Activated naive CD8-positive, alpha-beta T cell treated with anti-CD3 and anti-CD28 coated beads, Interleukin-2, amount 50 U/mL, for 24 hours (primary cell): ENCODE measurements at regions not wholly inside any gene's neighbourhood (a gene's known extent, or its start where the extent isn't known, plus 50 kb on each side); places are given as distances from the start of the nearest gene placed in this dataset.
"Not testable (repeated sequence)": the region's sequence is repeated elsewhere in the genome, so short reads cannot be mapped to it uniquely, and the experiment has no call there.

ENCODE experiments used
- ATAC-seq: fragments of 150-1000 bp; cut with Tn5 transposase; one replicate; pipeline ENCODE4 v1.10.0; 2021
- DNase-seq: peaks from one replicate; pipeline ENCODE4 v3.0.0; 2021
- H3K27ac Mint-ChIP-seq: one replicate; pipeline ENCODE4 v1.8.0; 2021; ENCODE audit warnings: mild to moderate bottlenecking, mixed read lengths
- H3K27me3 Mint-ChIP-seq: one replicate; pipeline ENCODE4 v1.8.0; 2021; ENCODE audit warnings: mixed read lengths
- H3K36me3 Mint-ChIP-seq: one replicate; pipeline ENCODE4 v1.8.0; 2021; ENCODE audit warnings: low read depth, mixed read lengths
- H3K4me1 Mint-ChIP-seq: one replicate; pipeline ENCODE4 v1.8.0; 2021; ENCODE audit warnings: mixed read lengths
- H3K4me3 Mint-ChIP-seq: one replicate; pipeline ENCODE4 v1.8.0; 2021; ENCODE audit warnings: mild to moderate bottlenecking, moderate library complexity, mixed read lengths
- H3K9me3 Mint-ChIP-seq: one replicate; pipeline ENCODE4 v1.8.0; 2021; ENCODE audit warnings: mixed read lengths

- H3K4me1 Mint-ChIP-seq, H3K36me3 Mint-ChIP-seq, H3K27ac Mint-ChIP-seq, DNase-seq, H3K27me3 Mint-ChIP-seq, ATAC-seq, H3K9me3 Mint-ChIP-seq, H3K4me3 Mint-ChIP-seq: not testable (repeated sequence)
These were observed 1447.2 kb downstream of the RAPGEF2 start for GRCh38 chr4:160549951-160550519.

GRCh38 chr4:160562661-160563060 lies 1459.8 kb downstream of the RAPGEF2 start:
- no peak for DNase-seq
- ATAC-seq = no peak
- H3K9me3 Mint-ChIP-seq = no peaks in the 10 kb centered on the region
- H3K27ac Mint-ChIP-seq = no peak overlapping the region
- no peak overlapping the region for H3K4me3 Mint-ChIP-seq
- H3K4me1 Mint-ChIP-seq = no peaks in the 10 kb centered on the region
- H3K27me3 Mint-ChIP-seq = no peaks in the 10 kb centered on the region
- no peaks in the 10 kb centered on the region for H3K36me3 Mint-ChIP-seq

GRCh38 chr4:160563552-160564282 lies 1460.8 kb downstream of the RAPGEF2 start:
- Mint-ChIP-seq H3K36me3 (no peaks in the 10 kb centered on the region), H3K9me3 (no peaks in the 10 kb centered on the region)
- ATAC-seq = no peak

GRCh38 chr4:160567634-160568033 lies 1464.8 kb downstream of the RAPGEF2 start:
- Mint-ChIP-seq H3K4me1 (no peaks in the 10 kb centered on the region), H3K9me3 (peaks cover 5% of the 10 kb centered on the region), H3K27me3 (no peaks in the 10 kb centered on the region), H3K27ac (no peak overlapping the region), H3K4me3 (no peak overlapping the region), H3K36me3 (no peaks in the 10 kb centered on the region)
- no peak for DNase-seq
- no peak for ATAC-seq

More at GRCh38 chr4:160563552-160564282, 1460.8 kb downstream of the RAPGEF2 start:
- no peaks in the 10 kb centered on the region for H3K27me3 Mint-ChIP-seq
- no peak overlapping the region for H3K4me3 Mint-ChIP-seq
- H3K4me1 Mint-ChIP-seq = no peaks in the 10 kb centered on the region
- no peak for DNase-seq
- no peak overlapping the region for H3K27ac Mint-ChIP-seq

- Mint-ChIP-seq H3K9me3 (peaks cover 9% of the 10 kb centered on the region), H3K4me3 (no peak overlapping the region), H3K27ac (no peak overlapping the region), H3K36me3 (no peaks in the 10 kb centered on the region), H3K4me1 (no peaks in the 10 kb centered on the region), H3K27me3 (no peaks in the 10 kb centered on the region)
- ATAC-seq (no peak), DNase-seq (no peak)
These were observed 1467.4 kb downstream of the RAPGEF2 start for GRCh38 chr4:160570271-160570670.

- DNase-seq, H3K4me3 Mint-ChIP-seq, ATAC-seq, H3K27ac Mint-ChIP-seq, H3K27me3 Mint-ChIP-seq, H3K4me1 Mint-ChIP-seq, H3K36me3 Mint-ChIP-seq, H3K9me3 Mint-ChIP-seq: not testable (repeated sequence)
These were observed 1471.4 kb downstream of the RAPGEF2 start for GRCh38 chr4:160574272-160574671.

- Mint-ChIP-seq H3K9me3 (peaks cover 4% of the 10 kb centered on the region), H3K4me1 (no peaks in the 10 kb centered on the region), H3K36me3 (no peaks in the 10 kb centered on the region), H3K4me3 (no peak overlapping the region), H3K27ac (no peak overlapping the region), H3K27me3 (no peaks in the 10 kb centered on the region)
- DNase-seq = no peak
- no peak for ATAC-seq
These were observed 1477.7 kb downstream of the RAPGEF2 start for GRCh38 chr4:160580581-160580980.

- Mint-ChIP-seq H3K4me3 (no peak overlapping the region), H3K27me3 (no peaks in the 10 kb centered on the region), H3K36me3 (no peaks in the 10 kb centered on the region), H3K9me3 (peaks cover 14% of the 10 kb centered on the region), H3K4me1 (no peaks in the 10 kb centered on the region), H3K27ac (no peak overlapping the region)
- ATAC-seq (no peak), DNase-seq (no peak)
These were observed 1489.4 kb downstream of the RAPGEF2 start for GRCh38 chr4:160592258-160592657.

- Mint-ChIP-seq H3K4me1 (no peaks in the 10 kb centered on the region), H3K27me3 (no peaks in the 10 kb centered on the region), H3K4me3 (no peak overlapping the region), H3K36me3 (no peaks in the 10 kb centered on the region), H3K9me3 (peaks cover 7% of the 10 kb centered on the region), H3K27ac (no peak overlapping the region)
- DNase-seq (no peak), ATAC-seq (no peak)
These were observed 1492.8 kb downstream of the RAPGEF2 start for GRCh38 chr4:160595646-160596045.

- no peaks in the 10 kb centered on the region for H3K4me1 Mint-ChIP-seq
- no peak for DNase-seq
- peaks cover 4% of the 10 kb centered on the region for H3K9me3 Mint-ChIP-seq
- ATAC-seq = no peak
- no peaks in the 10 kb centered on the region for H3K36me3 Mint-ChIP-seq
- H3K4me3 Mint-ChIP-seq = no peak overlapping the region
- H3K27me3 Mint-ChIP-seq = no peaks in the 10 kb centered on the region
- H3K27ac Mint-ChIP-seq = no peak overlapping the region
These were observed 1501.7 kb downstream of the RAPGEF2 start for GRCh38 chr4:160604541-160604940.

GRCh38 chr4:160611181-160611580 lies 1508.3 kb downstream of the RAPGEF2 start:
- H3K4me3 Mint-ChIP-seq = no peak overlapping the region
- no peaks in the 10 kb centered on the region for H3K36me3 Mint-ChIP-seq
- ATAC-seq (no peak), DNase-seq (no peak)
- H3K27me3 Mint-ChIP-seq = no peaks in the 10 kb centered on the region
- H3K9me3 Mint-ChIP-seq = peaks cover 7% of the 10 kb centered on the region
- H3K27ac Mint-ChIP-seq = no peak overlapping the region
- no peaks in the 10 kb centered on the region for H3K4me1 Mint-ChIP-seq

GRCh38 chr4:160631044-160631443 lies 1528.2 kb downstream of the RAPGEF2 start:
- ATAC-seq = no peak
- Mint-ChIP-seq H3K4me1 (no peaks in the 10 kb centered on the region), H3K9me3 (peaks cover 17% of the 10 kb centered on the region), H3K27me3 (no peaks in the 10 kb centered on the region), H3K36me3 (no peaks in the 10 kb centered on the region), H3K27ac (no peak overlapping the region), H3K4me3 (no peak overlapping the region)
- DNase-seq = no peak

- Mint-ChIP-seq H3K27me3 (no peaks in the 10 kb centered on the region), H3K4me3 (no peak overlapping the region), H3K36me3 (no peaks in the 10 kb centered on the region), H3K27ac (no peak overlapping the region), H3K9me3 (peaks cover 4% of the 10 kb centered on the region), H3K4me1 (no peaks in the 10 kb centered on the region)
- no peak for ATAC-seq
- no peak for DNase-seq
These were observed 1511.0 kb downstream of the FSTL5 start for GRCh38 chr4:160652790-160653189.

GRCh38 chr4:160675550-160675949 lies 1488.2 kb downstream of the FSTL5 start:
- H3K4me1 Mint-ChIP-seq = no peaks in the 10 kb centered on the region
- no peak for ATAC-seq
- H3K27ac Mint-ChIP-seq = no peak overlapping the region
- no peaks in the 10 kb centered on the region for H3K27me3 Mint-ChIP-seq
- no peak for DNase-seq
- no peak overlapping the region for H3K4me3 Mint-ChIP-seq
- no peaks in the 10 kb centered on the region for H3K36me3 Mint-ChIP-seq
- peaks cover 12% of the 10 kb centered on the region for H3K9me3 Mint-ChIP-seq

- no peaks in the 10 kb centered on the region for H3K36me3 Mint-ChIP-seq
- no peaks in the 10 kb centered on the region for H3K27me3 Mint-ChIP-seq
- H3K4me3 Mint-ChIP-seq = no peak overlapping the region
- DNase-seq (no peak), ATAC-seq (no peak)
- peaks cover 15% of the 10 kb centered on the region for H3K9me3 Mint-ChIP-seq
- H3K27ac Mint-ChIP-seq = no peak overlapping the region
- no peaks in the 10 kb centered on the region for H3K4me1 Mint-ChIP-seq
These were observed 1478.1 kb downstream of the FSTL5 start for GRCh38 chr4:160685729-160686128.
